ENCODE measurements at regions not wholly inside any gene's neighbourhood (a gene's known extent, or its start where the extent isn't known, plus 50 kb on each side); places are given as distances from the start of the nearest gene placed in this dataset.
"Not testable (repeated sequence)": the region's sequence is repeated elsewhere in the genome, so short reads cannot be mapped to it uniquely, and the experiment has no call there.

DNA sequence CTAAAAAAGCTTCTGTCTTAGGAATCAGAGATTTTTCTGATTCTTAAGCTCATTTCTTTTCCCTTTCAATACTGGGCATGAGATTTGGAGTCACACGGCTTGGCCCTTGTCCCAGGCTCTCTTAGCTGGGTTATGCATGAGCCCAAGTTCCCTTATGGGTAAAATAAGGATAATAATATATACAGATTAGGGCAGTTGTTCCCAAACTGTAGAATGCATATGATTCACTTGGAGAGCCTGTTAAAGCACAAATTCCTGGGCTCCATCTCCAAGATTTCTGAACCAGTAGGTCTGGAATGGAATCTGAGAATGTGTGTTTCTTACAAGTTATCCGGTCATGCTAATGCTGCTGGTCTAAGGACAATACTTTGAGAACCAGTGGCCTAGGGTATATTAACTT, 154.0 kb downstream of the REEP3 start:
- no peak for DNase-seq

DNA sequence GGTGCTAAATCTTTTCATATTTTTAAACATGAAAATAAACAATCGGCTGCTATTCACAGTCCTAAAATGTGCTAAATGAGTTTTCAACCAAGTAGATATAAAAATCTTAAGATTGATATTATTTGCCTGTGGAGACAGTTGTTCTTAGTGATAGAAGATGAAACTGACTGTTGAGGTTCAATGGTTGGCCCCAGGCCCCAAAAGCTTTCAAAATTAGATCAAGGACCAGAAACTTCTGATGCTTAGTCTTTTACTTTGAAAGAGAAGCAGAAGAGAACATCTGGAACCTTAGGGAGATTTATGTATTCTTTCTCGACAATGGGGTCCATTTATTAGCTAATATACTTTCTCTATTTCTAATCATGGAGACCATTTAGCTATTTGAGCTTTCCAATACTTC, 155.8 kb downstream of the REEP3 start:
- no peak for DNase-seq

DNA sequence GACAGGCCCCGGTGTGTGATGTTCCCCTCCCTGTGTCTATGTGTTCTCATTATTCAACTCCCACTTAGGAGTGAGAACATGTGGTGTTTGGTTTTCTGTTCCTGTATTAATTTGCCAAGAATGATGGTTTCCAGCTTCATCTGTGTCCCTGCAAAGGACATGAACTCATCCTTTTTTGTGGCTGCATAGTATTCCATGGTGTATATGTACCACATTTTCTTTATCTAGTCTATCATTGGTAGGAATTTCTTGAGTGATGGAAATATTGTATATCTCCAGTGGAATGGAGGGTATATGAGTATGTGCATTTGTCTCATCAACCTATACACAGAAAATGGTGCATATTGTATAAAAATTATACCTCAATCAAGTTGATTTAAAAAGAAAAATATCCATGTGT, 159.3 kb downstream of the REEP3 start:
- not testable (repeated sequence) for DNase-seq

DNA sequence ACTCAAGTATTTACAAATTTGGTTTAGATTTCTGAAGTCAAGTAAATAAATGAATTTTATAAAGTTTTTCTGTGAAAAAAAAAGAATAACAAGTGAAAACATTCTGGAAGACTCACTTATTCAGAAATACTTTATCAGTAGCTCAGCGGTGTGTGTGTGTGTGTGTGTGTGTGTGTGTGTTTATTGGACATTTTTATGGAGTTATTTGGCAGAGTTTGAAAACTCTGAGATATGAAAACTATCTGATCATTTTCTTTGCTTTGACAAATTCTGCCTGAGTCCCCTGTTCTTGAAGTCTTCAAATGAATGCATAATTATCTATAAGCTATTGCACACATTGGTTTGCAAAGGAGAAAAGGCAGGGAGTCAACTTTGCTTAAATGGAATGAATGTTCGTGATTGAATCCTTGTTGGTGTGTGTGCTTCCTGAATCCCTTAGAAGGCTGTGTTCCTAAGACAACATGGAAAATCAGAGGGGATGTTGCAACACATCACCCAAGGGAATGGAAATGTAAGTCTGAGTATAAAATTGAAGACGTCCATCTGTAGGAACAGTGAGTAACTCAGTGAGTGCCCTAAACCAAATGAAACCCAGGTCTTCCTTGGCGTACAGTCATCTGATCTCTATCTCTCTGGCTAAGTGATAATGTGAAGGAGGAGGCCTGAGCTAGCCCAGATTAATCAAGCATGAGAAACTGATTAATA, 160.9 kb downstream of the REEP3 start:
- DNase-seq = no peak

DNA sequence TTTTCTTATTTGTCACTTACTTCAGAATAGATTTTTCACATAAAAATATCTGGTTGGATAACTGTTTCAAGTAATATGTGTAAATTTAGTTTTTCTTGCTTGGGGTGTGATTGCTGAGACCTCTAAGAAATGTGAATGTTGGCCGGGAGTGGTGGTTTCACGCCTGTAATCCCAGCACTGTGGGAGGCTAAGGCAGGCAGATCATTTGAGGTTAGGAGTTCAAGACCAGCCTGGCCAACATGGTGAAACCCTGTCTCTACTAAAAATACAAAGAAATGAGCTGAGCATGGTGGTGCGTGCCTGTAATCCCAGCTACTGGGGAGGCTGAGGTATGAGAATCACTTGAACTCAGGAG, 161.5 kb downstream of the REEP3 start:
- DNase-seq = not testable (repeated sequence)

DNA sequence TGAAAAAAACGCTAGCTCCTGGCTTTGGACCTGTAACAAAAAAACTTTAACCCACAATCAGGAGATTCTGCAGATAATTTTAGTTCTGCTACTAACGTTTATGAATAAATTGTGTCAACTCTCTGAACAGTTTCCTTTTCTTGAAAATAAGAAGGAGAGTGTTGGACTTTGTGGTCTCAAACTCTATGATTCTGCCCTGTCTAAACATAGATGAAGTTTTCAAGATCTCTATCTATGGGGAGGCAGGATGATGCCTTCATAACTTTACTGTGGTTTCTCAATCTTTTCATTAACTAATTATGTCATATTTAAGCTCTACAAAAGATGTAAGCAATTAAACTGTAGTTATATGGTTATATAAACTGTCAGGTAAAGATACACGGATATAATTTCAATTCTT, 162.0 kb downstream of the REEP3 start:
- no peak for DNase-seq

DNA sequence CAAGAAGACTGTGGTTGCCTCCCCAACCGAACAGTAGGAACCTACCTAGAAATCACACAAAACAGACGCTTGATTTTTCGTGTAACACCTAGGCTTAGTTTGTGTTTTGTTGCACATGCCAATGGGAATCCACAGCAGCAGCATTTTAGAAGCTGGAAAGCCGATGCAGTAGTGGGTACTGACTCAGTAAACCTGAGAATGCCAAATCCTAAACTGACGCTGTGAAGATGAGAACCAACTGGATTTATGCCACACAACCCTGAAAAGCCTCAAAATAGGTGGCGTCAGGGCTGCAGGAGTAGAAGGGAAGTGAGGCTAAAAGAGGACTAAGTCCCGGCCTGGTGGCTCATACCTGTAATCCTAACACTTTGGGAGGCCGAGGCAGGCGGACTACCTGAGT, 162.5 kb downstream of the REEP3 start:
- no peak for DNase-seq

DNA sequence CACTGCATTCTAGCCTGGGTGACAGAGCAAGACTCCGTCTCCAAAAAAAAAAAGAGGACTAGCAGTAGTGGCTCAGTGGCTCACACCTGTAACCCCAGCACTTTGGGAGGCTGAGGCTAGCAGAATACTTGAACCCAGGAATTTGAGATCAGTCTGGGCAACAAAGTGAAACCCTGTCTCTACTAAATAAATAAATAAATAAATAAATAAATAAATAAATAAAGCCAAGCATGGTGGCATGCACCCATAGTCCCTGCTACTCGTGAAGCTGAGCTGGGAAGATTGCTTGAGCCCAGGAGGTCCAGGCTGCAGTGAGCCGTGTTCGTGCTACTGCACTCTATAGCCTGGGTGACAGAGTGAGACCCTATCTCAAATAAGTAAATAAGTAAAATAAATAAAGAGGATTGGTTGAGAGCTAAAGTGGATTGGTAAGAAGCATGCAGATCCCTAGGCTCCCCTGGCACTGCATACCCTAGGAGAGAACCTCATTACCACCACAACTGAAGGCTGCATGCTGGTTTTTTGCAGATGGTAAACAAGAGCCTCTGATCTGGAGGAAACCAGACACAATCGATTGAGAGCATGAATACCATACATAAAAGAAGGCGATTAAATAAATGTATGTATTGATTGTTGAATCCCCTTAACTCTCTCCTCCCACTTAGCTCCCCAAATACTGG, 163.2 kb downstream of the REEP3 start:
- DNase-seq = no peak

DNA sequence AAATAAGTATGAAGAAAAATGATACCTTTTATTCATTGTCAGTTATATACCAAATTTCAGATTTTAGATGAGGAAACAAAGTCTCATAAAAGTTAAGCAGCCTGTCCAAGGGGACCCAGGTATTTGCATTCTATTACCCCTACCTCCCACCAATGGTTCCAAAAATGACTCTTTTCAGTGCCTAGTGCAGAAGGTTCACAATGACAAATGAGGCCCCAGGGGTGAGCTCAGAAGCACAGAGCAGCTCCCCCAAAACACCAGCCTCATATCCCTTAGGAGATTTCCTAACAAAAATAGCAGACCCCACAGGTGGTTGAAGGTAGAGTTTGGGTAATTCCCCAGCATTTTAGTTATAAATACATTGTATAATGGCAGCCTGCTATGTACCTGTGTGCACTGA, 168.6 kb downstream of the REEP3 start:
- no peak for DNase-seq

DNA sequence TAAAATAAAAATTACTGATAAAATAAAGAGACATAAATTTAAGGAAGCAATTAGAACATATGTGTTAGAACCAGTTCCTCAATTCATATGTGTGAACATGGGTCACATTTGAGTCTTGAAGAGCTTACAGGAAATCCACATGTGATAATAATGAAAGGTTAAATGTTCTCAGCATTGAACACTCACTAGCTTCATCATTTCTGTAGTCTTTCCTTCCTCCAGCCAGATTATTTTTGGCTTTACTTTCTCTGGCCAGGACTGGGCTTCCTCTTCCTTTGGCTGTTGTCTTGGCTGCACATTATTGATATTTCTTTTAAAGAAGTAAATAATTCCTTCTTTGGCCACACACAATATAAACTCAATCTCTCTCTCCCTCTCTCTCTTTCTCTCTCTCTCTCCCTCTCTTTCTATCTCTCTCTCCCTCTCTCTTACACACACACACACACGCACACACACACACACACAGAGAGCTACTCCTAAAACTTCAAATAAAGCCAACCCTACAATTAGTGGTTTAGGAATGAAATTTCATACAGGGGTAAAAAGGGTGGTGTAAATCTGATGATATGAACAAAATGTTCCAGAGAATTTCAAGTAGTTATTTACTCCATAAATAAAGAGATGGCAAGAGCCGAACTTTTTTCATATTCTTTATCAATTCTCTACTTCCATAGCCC, 171.2 kb downstream of the REEP3 start:
- no peak for DNase-seq

DNA sequence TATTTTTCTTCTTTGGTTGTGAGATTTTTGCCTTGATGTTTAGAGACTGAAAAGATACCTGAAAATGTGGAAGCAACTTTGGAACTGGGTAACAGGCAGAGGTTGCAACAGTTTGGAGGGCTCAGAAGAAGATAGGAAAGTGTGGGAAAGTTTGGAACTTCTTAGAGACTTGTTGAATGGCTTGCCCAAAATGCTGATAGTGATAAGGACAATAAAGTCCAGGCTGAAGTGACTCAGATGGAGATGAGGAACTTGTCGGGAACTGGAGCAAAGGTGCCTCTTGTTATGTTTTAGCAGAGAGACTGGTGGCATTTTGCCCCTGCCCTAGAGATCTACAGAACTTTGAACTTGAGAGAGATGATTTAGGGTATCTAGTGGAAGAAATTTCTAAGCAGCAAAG, 171.8 kb downstream of the REEP3 start:
- peak; percentile 45 for DNase-seq

DNA sequence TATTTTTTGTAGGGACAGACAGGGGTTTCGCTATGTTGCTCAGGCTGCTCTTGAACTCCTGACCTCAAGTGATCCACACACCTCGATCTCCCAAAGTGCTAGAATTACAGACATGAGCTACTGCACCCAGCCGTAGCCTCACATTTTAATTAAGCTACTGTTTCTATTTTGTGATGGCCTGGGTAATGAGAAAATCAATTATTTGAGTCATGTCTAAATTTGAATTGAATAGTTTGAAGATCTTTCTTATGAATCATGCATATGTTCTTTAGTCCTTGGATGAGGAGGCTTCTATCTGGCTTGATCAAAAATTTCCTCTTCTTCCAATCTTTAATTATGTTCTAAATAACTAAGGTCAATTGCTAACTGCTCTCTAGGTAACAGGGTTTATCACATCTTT, 175.0 kb downstream of the REEP3 start:
- DNase-seq = no peak

DNA sequence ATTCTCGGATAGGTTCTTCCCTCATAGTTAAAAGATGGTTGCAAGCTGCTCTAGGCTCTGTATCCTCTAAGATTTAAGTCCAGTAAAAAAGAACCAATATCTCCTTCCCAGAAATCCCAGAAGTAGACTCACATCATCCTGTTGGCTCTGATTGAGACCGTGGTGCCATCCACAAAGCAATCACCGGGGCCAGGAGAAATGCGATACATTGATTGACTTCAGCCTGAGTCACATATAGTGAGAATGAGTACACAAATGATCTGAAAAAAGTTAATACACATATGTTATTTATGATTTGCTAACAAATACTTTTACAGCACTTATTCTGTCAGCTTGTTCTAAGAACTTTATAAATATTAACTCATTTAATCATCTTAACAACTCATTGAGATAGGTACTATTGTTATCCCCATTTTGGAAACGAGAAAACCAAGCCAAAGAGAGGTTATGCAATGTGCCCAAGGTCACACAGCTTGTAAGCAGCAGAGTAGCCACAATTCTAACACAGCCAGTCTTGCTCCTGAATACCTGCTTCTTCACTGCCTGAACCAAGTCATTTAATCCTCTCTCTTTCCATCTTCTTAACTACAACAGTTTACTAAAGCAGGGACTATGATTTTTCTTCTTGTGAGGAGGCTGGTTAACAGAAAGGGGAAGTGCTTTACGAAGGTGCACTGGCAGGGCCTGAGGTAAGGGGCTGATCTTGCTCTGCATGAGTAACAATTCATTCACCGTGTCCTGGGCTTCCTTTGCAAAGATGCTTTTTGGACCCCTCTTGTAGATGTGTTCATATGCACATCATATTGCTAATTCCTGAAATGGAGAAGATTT, 177.0 kb downstream of the REEP3 start:
- DNase-seq = peak; percentile 19

DNA sequence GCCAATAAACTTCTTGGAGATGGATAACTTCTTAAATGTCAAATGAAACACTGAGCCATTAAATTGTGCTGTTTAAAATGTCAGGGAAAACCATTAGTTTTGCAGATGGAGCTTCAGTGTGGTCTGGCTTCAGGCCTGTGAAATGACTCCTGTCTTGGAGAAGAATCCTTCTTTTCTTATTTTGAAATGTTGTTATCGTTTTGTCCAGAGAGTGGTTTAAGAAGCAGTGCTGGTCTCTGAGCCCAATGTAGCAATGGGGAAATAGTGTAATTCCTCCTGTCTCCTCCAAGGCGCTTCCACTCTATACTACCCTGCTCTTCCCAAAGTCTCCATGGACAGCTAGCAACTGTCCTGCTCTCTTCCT, 177.6 kb downstream of the REEP3 start:
- no peak for DNase-seq

DNA sequence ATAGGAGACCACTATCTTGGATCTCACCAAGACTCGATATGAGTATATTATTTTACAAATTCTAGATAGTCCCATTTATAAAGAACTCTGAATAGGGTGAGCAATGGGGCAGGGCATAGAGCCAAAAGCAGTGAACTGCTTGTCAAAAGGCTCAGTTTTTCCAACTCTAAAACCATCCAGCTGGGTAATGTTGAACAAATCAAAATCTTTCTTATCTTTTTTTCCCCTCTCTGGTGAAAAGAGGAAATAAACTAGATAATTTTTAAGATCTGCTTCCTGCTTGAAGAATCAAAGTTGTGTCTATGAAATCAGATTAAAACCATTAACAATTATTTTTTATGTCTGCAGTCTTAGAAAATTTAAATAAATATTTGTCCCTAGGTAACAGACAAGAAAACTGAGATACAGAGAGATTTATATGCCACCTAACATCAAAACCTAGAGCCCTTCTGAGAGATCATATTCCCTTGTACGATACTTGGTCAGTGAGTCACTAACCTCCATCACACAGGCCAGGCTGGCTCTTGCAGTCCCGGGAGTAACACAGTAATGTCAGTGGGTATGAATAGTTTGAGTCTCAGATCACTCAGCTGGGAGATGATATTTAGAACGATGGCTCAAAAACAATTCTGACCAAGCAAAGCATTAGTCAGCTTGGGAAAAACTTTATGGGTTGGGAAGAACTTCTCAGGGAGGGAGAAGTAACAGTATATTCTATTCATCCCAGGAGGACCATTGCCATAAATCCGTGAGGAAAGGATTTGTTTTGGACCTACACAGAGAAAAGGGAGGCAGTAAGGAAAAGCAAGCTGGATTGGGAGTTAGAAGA, 178.8 kb downstream of the REEP3 start:
- DNase-seq = peak; percentile 61

DNA sequence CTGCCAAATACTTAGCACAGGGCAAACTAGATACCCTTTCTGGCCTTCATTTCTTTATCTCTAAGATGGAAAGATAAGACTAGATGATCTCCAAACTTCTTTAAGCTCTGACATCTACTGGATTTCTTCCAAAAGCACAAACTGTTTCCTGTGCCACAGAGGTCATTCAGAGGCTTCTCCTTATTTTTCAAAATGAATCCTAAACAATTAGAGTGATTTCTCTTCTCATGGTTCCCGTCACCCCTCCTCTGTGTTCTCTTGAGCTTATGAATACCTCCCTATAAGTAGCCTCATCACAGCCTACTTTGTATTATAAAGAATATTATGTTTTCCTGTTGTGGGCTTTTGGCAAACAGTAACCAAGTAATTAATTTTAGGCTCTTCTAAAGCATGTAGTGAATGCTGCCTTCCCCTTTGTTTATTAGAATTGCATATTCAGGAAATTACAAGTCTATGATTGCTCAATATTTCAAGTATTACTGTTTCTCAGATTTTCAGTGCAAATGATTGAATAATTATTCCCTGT, 179.5 kb downstream of the REEP3 start:
- no peak for DNase-seq

DNA sequence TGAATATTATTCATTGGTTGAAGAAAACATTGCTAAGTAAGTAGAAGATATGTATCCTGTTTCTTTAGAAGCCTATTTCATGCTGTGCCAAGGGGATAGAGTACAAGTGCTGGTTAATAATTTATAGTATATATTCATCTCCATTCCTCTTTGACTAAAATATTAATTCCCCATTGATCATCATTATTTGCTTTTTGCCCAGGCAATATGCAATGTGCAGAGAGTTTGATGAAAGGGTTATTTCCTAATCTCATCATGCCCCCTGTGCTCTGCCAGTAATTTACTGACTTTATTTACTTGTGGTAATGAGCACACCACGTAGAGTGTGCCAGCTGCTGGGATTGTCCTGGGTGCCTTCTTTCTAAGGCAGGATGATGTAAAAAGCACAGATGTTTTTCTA, 180.9 kb downstream of the REEP3 start:
- no peak for DNase-seq

DNA sequence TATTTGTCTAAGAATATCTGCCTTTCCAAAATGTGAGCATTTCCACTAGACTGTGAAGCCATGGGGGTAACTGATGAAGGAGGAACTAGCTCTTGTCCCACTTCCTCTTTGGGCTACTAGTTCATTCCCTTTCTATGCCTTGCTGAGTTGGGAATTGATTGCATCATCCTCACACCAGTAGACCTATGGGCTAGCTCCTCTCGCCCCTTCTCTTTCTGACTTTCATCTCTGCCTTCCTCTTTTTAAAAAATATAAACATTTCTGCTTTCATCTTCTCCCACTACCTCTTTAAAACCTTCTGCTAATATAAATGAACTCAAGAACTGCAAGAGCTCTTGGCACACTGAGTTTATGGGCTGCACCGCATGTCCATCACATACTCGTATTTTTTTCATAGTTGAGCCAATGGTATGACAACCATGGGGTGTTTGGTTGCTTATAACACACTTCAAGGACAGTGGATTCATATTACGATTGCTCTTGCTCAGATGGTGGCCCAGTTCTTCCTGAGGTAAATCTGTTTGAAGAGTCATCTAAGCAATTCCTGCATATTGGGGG, 182.0 kb downstream of the REEP3 start:
- DNase-seq = peak; percentile 97

DNA sequence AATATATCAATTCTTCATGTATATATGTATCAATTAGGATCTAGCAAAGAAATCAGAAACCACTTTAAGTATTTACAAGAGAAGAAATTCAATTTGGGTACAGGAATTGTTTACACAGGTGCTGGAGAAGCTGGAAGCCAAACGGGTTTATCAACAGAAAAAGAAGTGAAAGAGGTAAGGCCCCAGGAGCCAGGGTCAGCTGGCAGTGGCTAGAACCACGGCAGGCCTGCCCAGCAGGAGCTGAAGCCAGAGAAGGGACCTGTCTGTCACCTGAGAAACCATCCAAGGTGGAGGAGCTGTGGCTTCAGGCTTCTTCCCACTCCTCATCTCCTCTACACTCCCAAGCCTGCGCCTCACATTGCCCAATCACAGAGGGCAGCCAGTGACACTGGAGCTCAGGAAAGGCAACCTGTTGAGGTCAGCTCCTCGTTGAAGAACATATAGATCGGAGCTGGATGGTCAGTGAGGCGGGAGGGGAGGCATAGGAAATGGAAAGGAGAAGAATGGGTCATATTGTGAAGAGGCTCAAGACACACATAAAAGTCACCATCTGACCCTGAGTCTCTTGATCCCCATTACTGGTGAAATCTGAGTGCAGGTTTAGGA, 182.6 kb downstream of the REEP3 start:
- DNase-seq = peak; percentile 66

DNA sequence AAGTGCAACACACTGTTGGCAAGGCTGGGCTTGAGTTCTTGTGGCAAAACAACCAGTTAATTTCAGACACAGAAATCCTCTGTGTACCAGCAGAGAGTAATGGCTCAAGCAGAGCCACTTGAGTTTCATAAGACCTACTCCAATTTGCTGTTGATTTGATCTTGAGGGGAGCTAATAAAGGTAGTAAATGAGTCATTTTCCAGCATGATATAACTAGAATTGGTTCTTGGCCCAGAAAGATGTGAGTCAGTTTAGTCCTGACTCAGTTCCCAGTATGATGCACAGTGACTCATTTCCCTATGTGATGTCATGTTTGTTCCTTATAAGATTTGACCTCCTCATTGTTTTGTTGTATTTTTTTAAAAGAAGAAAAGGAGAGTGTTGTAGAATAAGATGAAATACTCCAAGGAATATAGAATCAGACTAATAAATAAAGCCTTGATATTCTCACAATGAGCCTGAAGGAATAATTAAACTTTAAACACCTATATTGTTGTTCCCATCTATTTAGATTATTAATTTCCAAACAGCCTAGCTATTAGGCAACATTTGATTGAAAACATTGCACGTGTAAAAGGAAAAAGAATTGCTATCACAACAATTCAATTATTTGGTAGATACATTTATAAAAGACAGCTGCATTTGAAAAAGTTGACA, 186.2 kb downstream of the REEP3 start:
- peak; percentile 73 for DNase-seq

DNA sequence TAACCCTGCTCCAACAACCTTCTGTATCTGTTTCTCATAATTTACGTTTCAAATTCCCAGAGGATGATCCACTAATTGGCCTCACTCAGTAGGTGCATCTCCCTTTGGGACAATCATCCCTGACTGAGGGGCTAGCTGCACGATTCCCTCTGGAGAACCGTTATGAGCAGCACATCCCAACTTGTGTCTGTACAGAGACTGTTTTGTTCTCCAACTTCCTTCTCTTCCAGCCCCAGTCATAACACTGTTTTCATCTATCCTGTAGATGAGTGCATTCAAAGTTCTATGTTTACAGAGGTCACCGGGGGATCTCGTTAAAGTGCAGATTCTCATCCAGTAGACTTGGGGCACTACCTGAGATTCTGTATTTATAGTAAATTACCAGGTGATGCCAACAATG, 187.2 kb downstream of the REEP3 start:
- DNase-seq = no peak
